Stimulated activated CD8-positive, alpha-beta memory T cell treated with anti-CD3 and anti-CD28 coated beads, Interleukin-12 subunit alpha, Interleukin-12 subunit beta, amount 100 ng/mL, for 24 hours (primary cell): ENCODE measurements at regions not wholly inside any gene's neighbourhood (a gene's known extent, or its start where the extent isn't known, plus 50 kb on each side); places are given as distances from the start of the nearest gene placed in this dataset.
"Not testable (repeated sequence)": the region's sequence is repeated elsewhere in the genome, so short reads cannot be mapped to it uniquely, and the experiment has no call there.

Source experiments
- DNase-seq: peaks from one replicate; pipeline ENCODE4 v3.0.0-alpha.2; 2020; ENCODE audit errors: extremely low read depth

GRCh38 chr17:77619851-77620250 is 338.7 kb upstream of the TNRC6C start:
- DNase-seq = no peak

DNA sequence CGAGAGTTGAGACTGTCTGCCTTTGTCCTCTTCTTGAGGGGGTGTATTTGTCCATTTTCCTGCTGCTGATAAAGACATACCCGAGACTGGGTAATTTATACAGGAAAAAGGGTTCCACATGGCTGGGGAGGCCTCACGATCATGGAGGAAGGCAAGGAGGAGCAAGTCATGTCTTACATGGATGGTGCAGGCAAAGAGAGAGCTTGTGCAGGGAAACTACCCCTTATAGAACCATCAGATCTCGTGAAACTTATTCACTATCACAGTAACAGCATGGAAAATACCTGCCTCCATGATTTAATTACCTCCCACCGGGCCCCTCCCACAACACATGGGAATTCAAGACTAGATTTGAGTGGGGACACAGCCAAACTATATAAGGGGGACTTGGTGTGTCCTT is 338.2 kb upstream of the TNRC6C start:
- DNase-seq = no peak

GRCh38 chr17:77622084-77622483 is 336.4 kb upstream of the TNRC6C start:
- not testable (repeated sequence) for DNase-seq

DNA sequence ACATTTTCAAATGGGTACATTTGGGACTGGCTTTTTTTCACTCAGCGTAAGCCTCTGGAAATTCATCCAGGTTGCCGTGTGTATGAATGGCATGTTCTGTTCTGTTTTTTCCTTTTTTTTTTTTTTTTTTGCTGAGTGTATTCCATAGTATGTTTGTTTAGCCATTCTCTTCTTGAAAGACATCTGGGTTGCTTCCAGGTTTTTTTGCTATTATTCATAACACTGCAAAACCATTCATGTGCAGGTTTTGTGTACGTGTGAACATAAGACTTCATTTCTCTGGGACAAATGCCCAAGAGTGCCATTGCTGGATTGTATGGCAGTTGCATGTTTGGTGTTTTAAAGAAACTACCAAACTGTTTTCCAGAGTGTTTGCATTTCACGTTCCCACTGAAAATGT is 335.9 kb upstream of the TNRC6C start:
- no peak for DNase-seq

DNA sequence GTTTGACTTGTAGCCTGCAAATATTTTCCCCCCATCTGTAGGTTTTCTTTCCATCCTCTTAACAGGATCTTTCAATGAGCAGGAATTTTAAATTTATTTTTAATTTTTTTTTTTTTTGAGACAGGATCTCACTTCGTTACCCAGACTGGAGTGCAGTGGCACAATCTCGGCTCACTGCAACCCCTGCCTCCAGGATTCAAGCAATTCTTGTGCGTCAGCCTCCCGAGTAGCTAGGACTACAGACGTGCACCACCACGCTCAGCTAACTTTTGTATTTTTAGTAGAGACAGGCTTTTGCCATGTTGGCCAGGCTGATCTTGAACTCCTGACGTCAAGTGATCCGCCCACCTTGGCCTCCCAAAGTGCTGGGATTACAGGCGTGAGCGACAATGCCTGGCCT is 335.2 kb upstream of the TNRC6C start:
- DNase-seq = not testable (repeated sequence)

DNA sequence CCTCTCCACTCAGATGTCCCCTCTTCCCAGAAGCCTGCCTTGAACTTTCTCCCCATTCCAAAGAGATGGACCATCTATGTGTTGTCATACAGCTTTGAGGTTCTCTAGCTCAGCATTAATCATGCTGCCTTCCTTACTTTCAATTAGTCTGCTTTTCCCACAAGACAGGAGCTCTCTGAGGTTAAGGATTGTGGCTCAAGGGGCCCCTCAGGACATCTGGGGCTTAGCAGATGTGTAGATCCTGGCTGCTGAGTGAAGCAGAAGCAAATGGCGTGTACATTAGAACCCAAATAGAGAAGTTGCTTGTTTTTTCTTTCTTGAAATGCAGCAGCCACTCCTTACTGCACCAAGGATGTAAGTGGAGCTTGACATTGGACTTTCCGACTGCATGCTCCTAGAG is 330.5 kb upstream of the TNRC6C start:
- DNase-seq = no peak

DNA sequence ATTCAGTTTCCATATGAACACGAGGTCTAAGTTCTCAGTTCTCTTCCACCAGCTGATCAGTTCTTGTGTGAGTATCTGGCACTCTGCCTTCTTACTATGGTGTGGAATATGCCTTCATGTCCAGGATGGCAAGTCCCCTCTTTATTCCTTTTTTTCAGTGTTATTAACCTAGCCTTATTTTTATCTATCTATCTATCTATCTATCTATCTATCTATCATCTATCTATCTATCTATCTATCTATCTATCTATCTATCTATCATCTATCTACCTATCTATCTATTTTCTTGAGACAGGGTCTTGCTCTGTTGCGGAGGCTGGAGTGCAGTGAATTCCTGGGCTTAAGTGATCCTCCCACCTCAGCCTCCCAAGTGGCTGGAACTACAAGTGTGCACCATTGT is 329.2 kb upstream of the TNRC6C start:
- not testable (repeated sequence) for DNase-seq

DNA sequence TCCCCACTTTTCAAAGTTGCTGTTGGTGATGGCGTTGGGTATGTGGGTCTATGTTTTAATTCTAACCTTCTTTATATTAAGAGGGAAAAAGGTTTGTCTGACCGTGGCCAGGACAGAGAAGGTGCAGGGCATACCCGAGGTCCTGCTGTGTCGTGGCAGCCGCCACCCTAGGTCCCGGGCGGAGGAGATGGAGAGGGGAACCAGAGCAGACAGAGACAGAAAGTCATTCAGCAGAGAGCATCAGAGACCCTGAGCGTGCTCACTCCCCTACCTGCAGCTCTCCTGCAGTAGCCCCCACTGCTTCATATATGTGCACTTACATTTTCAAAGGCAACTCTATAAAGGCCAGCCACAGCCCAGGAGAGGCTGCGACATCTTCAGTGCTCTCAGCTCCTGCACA is 327.2 kb upstream of the TNRC6C start:
- DNase-seq = no peak

GRCh38 chr17:77632619-77633018 is 325.9 kb upstream of the TNRC6C start:
- no peak for DNase-seq

DNA sequence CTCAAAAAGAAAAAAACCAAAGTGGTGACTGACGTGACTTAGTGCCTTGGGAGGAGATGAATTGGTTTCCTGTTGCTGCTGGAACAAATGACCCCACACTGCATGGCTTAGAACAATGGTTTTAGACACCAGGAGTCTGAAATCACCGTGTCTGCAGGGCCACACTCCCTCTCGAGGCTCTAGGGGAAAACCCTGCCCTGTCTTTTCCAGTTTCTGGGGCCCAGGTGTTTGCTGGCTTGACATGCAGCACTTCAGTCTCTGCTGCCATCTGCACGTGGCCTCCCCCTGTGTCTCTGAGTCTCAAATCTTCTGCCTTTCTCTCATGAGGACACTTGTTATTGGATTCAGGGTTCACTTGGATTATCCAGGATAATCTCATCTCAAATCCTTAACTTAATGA is 323.8 kb upstream of the TNRC6C start:
- no peak for DNase-seq

GRCh38 chr17:77635176-77635575 is 323.3 kb upstream of the TNRC6C start:
- DNase-seq = no peak

- not testable (repeated sequence) for DNase-seq
These were observed 322.7 kb upstream of the TNRC6C start for GRCh38 chr17:77635785-77636184.

- no peak for DNase-seq
These were observed 321.4 kb upstream of the TNRC6C start for GRCh38 chr17:77636835-77637817.

GRCh38 chr17:77637818-77638575 is 320.5 kb upstream of the TNRC6C start:
- DNase-seq = no peak

GRCh38 chr17:77640252-77640651 is 318.3 kb upstream of the TNRC6C start:
- no peak for DNase-seq

DNA sequence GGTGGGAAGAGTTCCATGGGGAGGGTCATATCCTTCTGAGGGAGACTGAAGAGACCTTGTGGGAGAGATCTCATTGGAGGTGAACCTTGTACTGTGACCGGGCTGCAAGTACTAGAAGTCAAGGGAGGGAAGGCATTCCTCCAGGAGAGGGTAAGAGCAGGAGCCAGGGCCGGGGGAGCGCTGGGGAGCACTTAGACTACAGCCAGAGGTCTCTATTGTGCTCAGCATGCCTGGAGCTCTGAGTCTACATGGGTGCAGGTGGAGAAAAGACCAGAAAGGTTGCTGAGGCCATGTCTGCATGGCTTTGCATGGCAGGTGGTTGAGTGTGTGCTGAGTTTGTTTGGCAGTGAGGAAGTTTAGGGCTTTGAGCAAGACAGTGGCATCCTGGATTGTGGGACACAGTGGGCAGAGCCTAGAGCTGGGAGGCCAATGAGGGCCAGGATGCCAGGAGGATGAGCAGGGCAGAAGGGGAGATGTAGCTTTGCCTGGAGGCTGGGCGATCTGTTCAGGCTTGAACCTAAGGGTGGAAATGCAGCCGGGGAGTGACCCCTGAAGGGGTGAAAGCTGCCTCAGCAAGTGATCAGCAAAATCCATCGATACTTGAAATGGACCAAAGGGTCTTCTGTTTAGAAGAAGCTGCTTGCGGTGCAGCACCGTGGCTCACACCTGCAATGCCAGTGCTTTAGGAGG is 317.4 kb upstream of the TNRC6C start:
- DNase-seq = no peak

- DNase-seq = no peak
These were observed 316.8 kb upstream of the TNRC6C start for GRCh38 chr17:77641718-77642117.

DNA sequence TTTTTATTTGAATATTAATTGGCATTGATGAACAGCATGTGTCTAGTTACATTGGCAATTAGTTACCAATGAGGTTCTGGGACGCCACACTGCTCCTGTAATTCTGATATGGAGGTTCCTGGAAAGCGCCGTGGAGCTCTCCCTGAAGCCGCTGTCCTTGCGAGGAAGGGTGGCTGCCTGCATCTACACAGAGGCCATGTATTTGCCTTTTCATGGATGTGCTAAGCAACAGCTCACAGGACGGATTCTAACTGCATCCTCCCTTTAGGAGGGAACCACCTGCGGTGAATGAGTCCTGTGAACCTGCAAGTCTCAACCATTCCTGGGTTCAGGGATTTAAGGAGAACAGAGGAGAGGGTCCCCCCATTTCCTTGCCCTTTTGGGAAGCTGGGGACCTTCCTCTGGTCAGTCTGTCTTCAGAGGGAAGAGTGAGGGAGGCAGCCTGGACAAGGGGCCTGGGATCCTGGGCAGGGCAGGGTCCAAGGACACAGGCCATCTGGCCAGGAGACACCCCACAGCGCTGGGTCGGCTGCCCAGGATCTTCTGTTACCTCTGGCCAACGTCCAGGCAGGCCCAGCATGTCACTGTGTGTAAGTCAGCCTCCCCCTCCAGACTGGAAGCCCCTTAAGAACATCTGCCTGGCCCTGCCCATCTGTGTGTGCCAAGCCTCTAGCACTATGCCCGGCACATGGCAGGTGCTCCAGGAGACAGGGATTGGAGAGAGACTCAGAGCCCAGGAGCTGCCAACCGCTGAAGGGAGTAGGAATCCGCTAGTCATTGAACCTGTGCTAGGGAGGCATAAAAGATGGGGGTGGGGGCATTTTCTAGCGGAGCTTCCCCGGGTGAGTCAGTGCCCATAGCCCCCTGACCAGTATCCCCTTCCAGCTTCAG is 314.1 kb upstream of the TNRC6C start:
- no peak for DNase-seq

DNA sequence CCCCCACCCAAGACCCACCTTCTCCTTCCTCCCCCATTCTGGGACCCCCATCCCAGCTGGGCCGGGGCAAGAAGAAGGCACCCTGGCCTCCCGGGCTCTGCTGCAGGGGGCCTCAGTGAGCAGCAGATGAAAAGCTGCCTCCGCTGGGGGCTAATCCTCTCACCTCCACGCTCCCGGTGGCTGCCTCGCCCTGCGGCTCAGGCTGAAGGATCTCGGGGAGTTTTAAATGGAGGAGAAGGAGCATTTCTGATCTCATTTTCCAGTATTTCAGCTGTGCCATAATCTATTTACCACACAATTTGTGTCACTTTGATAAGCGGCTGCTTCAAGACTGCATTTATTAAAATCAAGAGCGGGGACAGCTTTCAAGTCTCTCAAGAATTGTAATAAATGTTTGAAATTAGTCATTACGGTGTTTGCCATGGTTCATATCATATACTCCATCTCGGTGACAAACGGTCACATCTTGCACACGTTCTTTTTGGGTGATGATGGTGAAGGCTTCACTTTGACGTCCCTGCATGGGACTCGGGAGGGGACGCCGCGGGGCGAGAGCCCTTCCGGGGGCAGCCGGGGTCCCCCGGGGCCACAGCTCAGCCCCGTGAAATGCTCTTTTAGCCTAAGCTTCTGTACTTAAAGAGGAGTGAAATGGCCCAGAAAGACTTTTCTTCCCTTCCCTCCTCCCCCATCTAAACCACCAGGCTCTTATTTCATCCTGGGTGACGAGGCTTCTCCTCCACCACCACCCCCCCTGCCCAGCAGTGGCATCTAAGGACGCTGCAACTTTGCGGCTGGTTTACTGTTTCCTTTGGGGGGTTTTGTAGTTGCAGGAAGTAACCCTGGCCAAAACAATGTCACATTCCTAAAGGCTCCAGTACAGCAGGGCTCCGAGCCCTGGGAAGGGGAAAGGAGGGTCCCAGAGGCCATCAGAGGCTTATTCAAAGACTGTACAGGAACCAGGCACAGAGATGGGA is 313.1 kb upstream of the TNRC6C start:
- DNase-seq = peak; percentile 23

DNA sequence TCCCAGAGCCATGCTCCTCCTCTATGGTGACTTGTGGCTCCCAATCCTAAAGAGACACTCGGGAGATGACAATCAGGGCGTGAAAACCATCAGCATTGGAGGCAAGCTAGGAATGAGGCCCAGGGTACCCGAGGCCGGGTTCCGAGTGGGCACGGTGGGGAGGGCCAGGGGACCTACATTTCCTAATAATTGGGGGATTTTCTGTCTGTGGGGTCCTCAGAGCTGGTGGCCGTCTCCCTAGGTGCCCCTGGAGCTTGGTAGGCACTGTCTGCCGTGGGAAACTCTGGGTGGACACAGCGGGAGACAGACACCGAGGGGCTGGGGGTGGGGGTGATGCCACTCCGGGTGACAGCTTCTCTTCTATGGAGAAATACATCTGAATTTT is 312.5 kb upstream of the TNRC6C start:
- DNase-seq = no peak
